ENCODE measurements at regions not wholly inside any gene's neighbourhood (a gene's known extent, or its start where the extent isn't known, plus 50 kb on each side); places are given as distances from the start of the nearest gene placed in this dataset.

GRCh38 chr1:200323856-200324400, 85.9 kb downstream of the ZNF281 start:
- H3K4me3 ChIP-seq (ENCODE audit: low read depth, low read length), result no peak overlapping the region
- DNase-seq (ENCODE audit: low read depth), result peak; percentile 42

GRCh38 chr1:200319148-200319547, 90.7 kb downstream of the ZNF281 start:
- H3K4me3 ChIP-seq (ENCODE audit: low read depth, low read length), result no peak overlapping the region
- DNase-seq (ENCODE audit: low read depth), result no peak

GRCh38 chr1:200317236-200317635, 92.6 kb downstream of the ZNF281 start:
- no peak for DNase-seq (ENCODE audit: low read depth)
- no peak overlapping the region for H3K4me3 ChIP-seq (ENCODE audit: low read depth, low read length)

GRCh38 chr1:200316148-200316803, 93.6 kb downstream of the ZNF281 start:
- DNase-seq (ENCODE audit: low read depth), result no peak
- H3K4me3 ChIP-seq (ENCODE audit: low read depth, low read length), result no peak overlapping the region

DNA sequence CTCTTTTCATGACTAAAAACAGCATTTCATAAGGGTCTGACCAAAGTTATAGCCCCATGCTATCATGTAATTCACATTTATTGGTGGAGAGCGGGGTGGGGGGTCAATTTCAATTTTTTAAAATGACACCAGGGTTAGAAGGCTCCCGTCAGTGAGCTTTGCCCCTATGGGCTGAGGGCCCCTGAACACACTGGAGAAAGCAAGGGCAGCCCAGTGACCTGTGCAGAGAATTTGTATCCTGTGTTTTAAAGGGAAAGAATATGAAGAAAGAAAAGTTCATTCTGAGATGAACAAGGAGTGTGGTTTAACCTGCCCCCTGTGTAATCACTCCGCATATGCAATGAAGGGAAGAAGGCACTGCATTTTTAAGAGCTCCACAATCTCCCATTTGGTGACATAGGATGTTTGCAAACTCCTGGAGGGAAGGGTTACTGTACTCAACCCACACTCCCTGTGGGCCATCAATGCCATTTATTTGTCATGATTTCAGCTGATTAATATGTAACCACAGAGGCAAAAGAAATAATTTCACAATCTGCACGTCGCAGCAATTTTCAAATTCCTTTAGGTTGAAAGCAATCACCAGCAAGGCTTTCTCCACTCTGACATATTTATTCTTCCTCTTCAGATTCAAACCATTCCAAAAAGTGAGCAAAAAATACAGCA, 95.6 kb downstream of the ZNF281 start:
- no peak overlapping the region for H3K4me3 ChIP-seq (ENCODE audit: low read depth, low read length)
- DNase-seq (ENCODE audit: low read depth), result peak; percentile 74

DNA sequence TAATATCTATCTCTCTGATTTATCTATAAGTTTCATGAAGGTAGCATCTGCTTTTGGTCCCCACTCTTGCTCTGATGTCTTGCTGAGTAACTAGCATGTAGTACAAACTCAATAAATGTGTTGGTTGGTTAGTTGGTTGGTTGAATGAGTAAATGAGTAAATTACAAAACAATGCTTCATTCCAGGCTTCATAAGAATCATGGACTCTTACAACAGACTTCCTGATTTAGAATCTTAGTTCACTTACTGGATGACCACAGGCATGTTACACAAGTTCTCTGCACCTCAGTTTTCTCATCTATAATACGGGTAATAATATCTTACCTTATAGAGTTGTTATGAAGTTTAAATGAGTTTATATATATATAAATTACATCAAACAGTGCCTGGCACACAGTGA, 98.6 kb downstream of the ZNF281 start:
- H3K4me3 ChIP-seq (ENCODE audit: low read depth, low read length), result no peak overlapping the region
- DNase-seq (ENCODE audit: low read depth), result no peak

DNA sequence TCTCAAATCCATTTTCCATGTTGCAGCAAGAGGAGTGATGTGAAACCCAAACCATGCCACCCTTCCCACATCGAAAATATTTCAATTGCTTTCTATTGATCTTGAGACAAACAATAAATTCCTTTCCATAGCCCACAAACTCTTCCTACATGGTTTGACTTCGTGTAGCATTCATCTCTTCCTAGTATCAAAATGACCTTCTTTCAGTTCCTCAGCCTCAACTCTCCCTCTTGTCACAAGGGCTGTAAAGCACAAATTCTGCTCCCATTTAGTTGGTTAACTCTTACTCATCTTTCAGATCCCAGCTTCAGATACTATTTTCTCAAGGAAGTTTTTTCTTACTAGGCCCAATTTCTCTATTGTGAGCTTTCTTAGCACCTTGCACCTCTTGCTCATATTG, 99.0 kb downstream of the ZNF281 start:
- no peak for DNase-seq (ENCODE audit: low read depth)

GRCh38 chr1:200307755-200308066, 102.1 kb downstream of the ZNF281 start:
- no peak overlapping the region for H3K4me3 ChIP-seq (ENCODE audit: low read depth, low read length)
- no peak for DNase-seq (ENCODE audit: low read depth)

More for the DNA sequence above, 99.0 kb downstream of the ZNF281 start:
- no peak overlapping the region for H3K4me3 ChIP-seq (ENCODE audit: low read depth, low read length)

GRCh38 chr1:200306944-200307754, 102.7 kb downstream of the ZNF281 start:
- H3K4me3 ChIP-seq (ENCODE audit: low read depth, low read length), result no peak overlapping the region
- DNase-seq (ENCODE audit: low read depth), result no peak

- DNase-seq (ENCODE audit: low read depth), result no peak
- H3K4me3 ChIP-seq (ENCODE audit: low read depth, low read length), result no peak overlapping the region
Observed at GRCh38 chr1:200305806-200306205, 104.0 kb downstream of the ZNF281 start.

GRCh38 chr1:200304171-200304570, 105.7 kb downstream of the ZNF281 start:
- DNase-seq (ENCODE audit: low read depth), result no peak

DNA sequence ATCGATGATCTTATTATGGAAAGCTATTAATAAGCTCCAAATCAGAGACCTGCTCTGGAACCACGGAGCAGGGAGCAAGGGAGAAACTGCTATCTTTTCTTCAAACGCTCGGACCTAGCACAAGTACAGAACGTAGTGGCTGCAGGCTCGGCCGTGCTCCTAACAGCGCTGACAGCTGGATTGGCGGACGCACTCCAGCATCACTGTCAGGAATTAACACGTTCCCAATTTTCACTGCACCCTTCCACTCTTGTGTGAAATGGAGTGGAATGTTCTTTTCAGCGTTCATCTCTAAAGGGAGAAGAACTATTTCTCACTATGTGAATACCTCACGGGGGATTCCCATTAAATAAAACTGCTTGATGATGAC, 106.9 kb downstream of the ZNF281 start:
- peak overlapping the region; percentile 68 for H3K4me3 ChIP-seq (ENCODE audit: low read depth, low read length)
- DNase-seq (ENCODE audit: low read depth), result no peak

More at GRCh38 chr1:200304171-200304570, 105.7 kb downstream of the ZNF281 start:
- no peak overlapping the region for H3K4me3 ChIP-seq (ENCODE audit: low read depth, low read length)

GRCh38 chr1:200302192-200302920, 107.5 kb downstream of the ZNF281 start:
- DNase-seq (ENCODE audit: low read depth), result no peak
- peak overlapping the region; percentile 68 for H3K4me3 ChIP-seq (ENCODE audit: low read depth, low read length)

GRCh38 chr1:200301152-200301551, 108.7 kb downstream of the ZNF281 start:
- DNase-seq (ENCODE audit: low read depth), result no peak
- H3K4me3 ChIP-seq (ENCODE audit: low read depth, low read length), result no peak overlapping the region

DNA sequence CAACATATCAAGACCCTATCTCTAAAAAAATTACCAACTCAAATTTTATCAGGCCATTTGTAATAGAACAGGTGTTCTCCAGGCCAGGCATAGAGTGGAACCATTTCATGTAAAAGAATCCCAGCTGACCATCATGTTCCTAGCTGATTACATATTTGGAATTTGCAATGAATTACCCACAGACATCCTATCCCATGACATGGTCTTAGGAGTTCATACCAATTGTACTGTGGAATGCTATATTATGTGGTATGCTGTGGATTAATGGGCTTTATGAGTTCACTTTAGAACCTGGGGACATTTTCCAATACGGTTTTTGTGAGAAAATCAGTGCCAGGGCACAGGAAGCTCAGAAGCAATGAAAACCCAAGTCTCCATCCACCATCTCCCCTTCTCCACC, 110.3 kb downstream of the ZNF281 start:
- no peak overlapping the region for H3K4me3 ChIP-seq (ENCODE audit: low read depth, low read length)
- DNase-seq (ENCODE audit: low read depth), result no peak

- no peak overlapping the region for H3K4me3 ChIP-seq (ENCODE audit: low read depth, low read length)
- DNase-seq (ENCODE audit: low read depth), result no peak
Observed at GRCh38 chr1:200298242-200298641, 111.6 kb downstream of the ZNF281 start.

GRCh38 chr1:200296091-200296661, 113.7 kb downstream of the ZNF281 start:
- H3K4me3 ChIP-seq (ENCODE audit: low read depth, low read length), result no peak overlapping the region
- no peak for DNase-seq (ENCODE audit: low read depth)

GRCh38 chr1:200294241-200294640, 115.6 kb downstream of the ZNF281 start:
- no peak for DNase-seq (ENCODE audit: low read depth)
- no peak overlapping the region for H3K4me3 ChIP-seq (ENCODE audit: low read depth, low read length)

- H3K4me3 ChIP-seq (ENCODE audit: low read depth, low read length), result no peak overlapping the region
- DNase-seq (ENCODE audit: low read depth), result no peak
Observed at GRCh38 chr1:200292699-200293098, 117.1 kb downstream of the ZNF281 start.

All from skeletal muscle cell (primary cell).